Esophagus muscularis mucosa (tissue), 4 donors: ENCODE measurements at regions not wholly inside any gene's neighbourhood (a gene's known extent, or its start where the extent isn't known, plus 50 kb on each side); places are given as distances from the start of the nearest gene placed in this dataset.
"Not testable (repeated sequence)": the region's sequence is repeated elsewhere in the genome, so short reads cannot be mapped to it uniquely, and the experiment has no call there.

Source experiments
- CTCF ChIP-seq, 3 experiments: fragments of 200-600 bp in 2 of 3; fragments of 450-650 bp in 1 of 3; sonication (generic) in 2 of 3; IDR thresholded peaks; one replicate each; pipeline ENCODE4 v1.5.1; 2017 to 2019; ENCODE audit warnings: antibody characterized with exemption in 3 of 3, mild to moderate bottlenecking in 2 of 3, moderate library complexity in 1 of 3
- EP300 ChIP-seq: sonication (generic); formaldehyde crosslinking; IDR thresholded peaks from one replicate; pipeline ENCODE4 v1.6.1; 2017; ENCODE audit warnings: antibody characterized with exemption
- POLR2A ChIP-seq: fragments of 450-650 bp; IDR thresholded peaks from one replicate; pipeline ENCODE4 v1.6.1; 2017; ENCODE audit warnings: antibody characterized with exemption, moderate library complexity, mild to moderate bottlenecking, low read depth
- POLR2AphosphoS5 ChIP-seq, 2 donors: sonication (generic); formaldehyde crosslinking; IDR thresholded peaks; one replicate each; pipeline ENCODE4 v1.6.1; 2017; ENCODE audit warnings: antibody characterized with exemption in 2 of 2

GRCh38 chr1:57558066-57558465 is 134.2 kb upstream of the DAB1 start:
- TF ChIP-seq CTCF (IDR thresholded peaks at IDR 0.05); POLR2A; POLR2AphosphoS5 (IDR thresholded peaks at IDR 0.05); EP300: not testable (repeated sequence)
